GM19324 (cell line): ENCODE measurements at regions not wholly inside any gene's neighbourhood (a gene's known extent, or its start where the extent isn't known, plus 50 kb on each side); places are given as distances from the start of the nearest gene placed in this dataset.

Experiments used
- ATAC-seq: cut with Tn5 transposase; IDR thresholded peaks from one replicate; pipeline ENCODE4 v1.9.1; 2021; ENCODE audit warnings: mild to moderate bottlenecking, moderate library complexity; ENCODE audit not compliant: unreplicated experiment, low FRiP score

DNA sequence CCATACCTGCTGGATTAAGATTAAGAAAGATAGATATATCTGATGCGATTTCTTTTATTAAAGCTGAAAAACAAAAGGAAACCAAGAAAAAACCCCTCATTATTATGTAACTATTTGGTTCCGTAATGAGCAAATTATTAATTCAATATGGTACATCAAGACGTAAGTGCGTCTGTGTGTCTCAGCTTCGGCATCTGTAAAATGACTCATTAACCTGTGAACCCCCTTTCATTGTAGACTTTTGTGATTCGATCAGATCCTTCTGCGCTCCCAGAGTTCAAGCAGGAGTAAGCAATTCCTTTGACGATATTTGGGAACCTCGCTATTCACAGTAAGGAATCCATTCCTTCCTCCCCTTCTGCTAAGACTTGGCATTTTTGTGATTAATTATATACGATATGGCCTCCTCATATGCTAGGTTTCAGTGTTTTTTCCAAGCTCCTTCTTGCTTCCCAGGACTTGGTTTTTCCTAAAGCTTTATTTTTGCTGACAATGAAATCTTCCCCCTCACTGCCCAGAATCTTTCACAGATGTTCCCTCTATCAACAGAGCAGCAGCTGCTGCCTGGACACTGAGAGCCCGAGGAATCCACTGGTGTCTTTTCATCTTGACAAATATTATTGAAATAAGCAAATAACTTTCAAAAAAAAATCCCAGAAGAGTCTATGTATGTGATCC is 171.7 kb upstream of the CELF2 start:
- no peak for ATAC-seq

DNA sequence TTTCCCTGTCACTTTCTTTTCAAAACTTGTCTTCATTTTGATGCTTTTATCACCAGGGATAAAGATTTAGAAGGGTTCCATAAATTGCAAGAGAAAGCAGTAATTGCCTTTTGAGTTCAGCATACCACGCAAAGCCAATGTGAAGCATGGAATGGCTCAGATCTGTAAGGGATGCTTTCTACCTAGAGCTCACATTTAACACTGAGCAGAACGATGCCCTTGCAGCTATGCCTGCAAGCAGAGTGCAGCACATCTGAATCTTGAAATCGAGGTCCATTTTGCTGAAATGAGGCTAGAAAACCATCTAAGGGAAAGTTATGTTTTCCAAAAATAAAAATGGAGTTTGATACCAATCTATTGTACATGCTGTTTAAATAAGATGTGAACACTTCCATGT is 171.2 kb upstream of the CELF2 start:
- ATAC-seq = no peak

- no peak for ATAC-seq
These were observed 170.3 kb upstream of the CELF2 start for GRCh38 chr10:10847387-10847786.

- ATAC-seq = no peak
These were observed 169.1 kb upstream of the CELF2 start for GRCh38 chr10:10848488-10849111.

- no peak for ATAC-seq
These were observed 168.4 kb upstream of the CELF2 start for GRCh38 chr10:10849306-10849705.

- ATAC-seq = no peak
These were observed 167.5 kb upstream of the CELF2 start for GRCh38 chr10:10850214-10850613.

- ATAC-seq = no peak
These were observed 165.2 kb upstream of the CELF2 start for GRCh38 chr10:10852464-10852863.

DNA sequence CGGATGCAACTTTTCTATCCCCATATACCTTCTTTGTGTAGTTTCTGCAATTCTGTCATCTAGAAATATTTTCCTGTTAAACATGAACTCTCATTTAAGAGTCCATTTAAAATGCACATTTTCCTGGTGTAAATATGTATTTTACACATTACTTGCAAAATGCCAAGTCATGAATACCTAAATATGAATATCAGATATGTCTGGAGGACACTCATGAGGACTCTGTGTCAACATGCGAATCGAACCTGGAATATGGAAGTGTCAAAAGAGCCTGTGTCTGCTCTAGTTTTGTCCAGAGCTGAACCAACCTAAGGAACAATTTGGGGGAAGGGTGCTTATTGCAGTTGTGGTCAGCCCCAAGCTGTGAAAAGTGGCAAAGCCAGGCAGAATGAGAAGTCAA is 163.7 kb upstream of the CELF2 start:
- no peak for ATAC-seq

DNA sequence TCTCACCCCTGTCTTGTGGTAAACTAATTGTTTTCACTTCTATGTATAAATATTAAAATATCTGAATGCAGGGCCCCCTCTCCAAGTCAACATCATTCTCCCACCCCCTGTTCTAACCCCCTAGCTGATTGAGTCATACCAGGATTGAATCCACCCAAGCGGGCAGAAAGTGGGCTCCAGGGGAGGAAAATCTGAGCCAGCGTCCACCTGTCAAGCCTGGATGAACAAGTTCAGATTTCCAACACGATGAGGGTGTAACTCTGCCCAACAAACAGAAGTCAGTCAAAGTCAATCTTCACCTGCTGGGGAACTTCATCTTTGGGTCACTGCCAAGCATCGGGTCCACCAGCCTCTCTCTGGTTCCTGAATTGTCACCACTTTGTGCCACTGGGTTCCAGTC is 162.9 kb upstream of the CELF2 start:
- no peak for ATAC-seq

GRCh38 chr10:10855151-10855581 is 162.5 kb upstream of the CELF2 start:
- no peak for ATAC-seq

GRCh38 chr10:10860455-10860976 is 157.2 kb upstream of the CELF2 start:
- ATAC-seq = no peak

DNA sequence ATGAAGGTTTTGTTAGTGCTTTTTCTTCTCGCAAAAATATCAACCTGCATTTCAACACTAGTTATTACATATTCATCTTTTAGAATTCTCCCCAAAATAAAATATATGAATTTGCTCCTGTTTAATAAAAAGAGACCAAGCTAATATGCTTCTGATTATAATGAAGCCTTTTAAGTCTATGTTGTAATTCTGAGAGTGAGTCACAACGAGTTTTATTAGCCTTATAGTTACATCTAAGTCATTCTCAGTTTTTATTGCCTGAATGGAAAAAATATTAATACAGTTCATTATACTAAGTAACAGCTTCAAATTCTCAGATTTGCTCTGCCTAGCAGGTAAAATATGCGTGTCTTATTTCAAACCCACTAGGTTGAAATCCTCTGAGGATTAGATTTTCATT is 152.4 kb upstream of the CELF2 start:
- no peak for ATAC-seq

GRCh38 chr10:10865913-10866312 is 151.8 kb upstream of the CELF2 start:
- no peak for ATAC-seq

GRCh38 chr10:10869592-10869991 is 148.1 kb upstream of the CELF2 start:
- no peak for ATAC-seq

DNA sequence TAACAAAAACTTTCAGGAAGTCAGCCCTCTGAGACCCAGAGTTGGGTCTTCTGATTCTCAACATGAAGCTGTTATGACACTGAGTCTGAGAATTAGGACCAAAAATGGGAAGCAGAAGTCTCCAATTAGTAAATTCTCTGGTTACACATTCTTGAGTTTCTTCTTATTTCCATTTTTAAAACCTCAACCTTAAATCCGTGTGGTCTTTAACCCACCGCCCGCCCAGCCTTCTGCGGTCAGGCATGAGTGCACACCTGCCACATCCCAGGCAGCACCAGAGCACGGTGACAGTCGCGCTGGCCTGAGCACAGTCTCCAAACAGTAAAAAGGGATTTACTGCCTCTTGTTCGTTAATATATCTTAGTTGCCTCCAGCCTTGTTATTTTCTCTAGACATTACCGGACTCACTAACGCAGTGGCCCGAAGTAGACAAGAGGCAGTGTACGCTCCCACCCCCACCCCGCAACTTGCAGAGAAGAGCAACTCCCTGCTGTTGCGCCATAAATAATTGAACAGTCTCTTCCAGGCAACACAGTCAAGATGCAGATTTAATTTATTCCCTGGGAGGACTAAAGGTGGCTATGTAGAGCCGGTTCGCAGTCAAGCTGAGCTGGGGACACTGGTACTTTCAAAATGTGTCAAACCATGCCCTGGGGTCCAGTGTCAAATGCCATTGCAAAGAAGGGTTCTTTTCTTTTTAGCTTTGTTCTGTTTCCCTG is 147.0 kb upstream of the CELF2 start:
- no peak for ATAC-seq

DNA sequence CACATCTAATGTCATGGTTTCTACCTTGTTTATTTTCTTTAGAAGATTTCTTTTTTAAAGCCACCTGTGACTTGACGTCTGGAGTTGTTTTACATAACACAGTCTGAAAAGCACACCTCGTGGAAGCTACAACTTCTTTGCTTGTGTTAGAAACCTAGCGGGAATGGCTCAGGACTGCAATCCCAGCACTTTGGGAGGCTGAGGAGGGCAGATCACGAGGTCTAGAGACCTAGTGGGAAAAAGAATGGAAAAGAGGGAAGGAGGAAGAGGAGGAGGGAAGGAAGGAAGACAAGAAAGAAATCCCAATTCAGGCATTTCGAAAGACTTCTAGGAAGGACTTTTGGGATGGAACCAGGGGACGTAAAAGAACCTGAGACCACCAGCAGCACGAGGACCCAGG is 146.3 kb upstream of the CELF2 start:
- ATAC-seq = no peak

DNA sequence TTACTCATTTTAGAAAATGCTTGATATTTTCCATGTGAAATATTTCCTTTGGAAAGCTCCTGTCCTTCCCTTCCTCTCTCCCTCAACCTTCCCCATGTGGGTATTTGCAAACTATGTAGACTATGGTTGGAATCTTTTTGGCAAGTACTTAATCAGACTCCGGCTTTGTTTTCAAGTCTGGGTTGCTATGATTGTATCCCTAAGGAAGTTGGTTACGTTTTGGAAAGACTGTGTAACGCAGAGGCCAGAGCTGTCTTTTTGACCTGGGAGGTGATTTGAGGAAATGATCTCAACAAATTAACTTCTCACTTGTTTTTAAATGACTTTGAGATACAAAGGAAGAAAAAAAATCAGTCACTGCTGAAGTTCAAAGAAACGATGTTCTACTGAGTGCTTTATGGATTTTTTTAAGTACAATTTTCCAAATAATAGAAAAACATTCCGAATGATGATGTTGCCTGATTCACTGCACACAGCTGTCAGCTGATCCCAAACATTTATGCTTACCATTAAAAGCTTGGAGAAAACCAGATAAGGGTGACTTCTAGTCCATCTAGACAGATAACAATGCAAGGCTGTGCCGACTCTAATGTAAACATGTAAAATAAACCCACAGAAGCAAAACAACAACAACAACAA is 145.5 kb upstream of the CELF2 start:
- ATAC-seq = no peak

DNA sequence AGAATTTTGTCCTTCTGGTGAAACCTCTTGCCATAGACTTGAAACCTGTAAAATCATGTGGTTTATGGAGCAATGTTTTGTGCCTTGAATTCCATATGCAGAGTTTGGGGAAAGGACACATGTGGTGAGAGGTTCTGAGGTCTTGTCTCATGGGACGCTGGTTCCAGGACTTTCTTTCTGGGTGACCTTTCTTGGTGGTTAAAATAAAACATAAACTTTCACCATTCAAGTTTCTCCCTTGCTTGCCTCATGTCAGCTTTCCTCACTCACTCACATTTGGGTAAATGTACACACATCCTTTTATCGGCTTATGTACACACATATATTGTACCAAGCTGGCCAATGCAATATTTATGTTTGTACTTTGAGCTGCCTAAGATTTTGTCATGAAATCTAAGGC is 144.9 kb upstream of the CELF2 start:
- ATAC-seq = no peak

DNA sequence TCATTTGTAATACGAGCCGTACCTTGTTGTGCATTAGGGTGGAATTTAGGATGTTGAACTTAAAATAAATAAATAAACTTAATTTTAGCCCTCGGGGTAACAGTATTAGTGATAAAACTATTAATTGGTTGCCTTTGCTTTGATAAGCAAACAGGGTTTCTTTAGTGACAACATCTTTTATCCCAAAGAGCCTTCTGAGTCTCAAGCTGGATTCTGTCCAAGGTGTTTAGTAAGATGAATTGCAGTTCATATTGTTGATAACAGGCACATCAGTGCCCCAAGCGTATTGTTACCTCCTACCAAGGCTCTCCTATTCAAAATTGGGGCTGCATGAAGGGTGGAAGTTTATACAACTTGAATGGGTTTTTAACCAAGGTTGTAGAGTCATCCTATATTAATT is 144.4 kb upstream of the CELF2 start:
- ATAC-seq = no peak

- no peak for ATAC-seq
These were observed 143.8 kb upstream of the CELF2 start for GRCh38 chr10:10873915-10874314.

DNA sequence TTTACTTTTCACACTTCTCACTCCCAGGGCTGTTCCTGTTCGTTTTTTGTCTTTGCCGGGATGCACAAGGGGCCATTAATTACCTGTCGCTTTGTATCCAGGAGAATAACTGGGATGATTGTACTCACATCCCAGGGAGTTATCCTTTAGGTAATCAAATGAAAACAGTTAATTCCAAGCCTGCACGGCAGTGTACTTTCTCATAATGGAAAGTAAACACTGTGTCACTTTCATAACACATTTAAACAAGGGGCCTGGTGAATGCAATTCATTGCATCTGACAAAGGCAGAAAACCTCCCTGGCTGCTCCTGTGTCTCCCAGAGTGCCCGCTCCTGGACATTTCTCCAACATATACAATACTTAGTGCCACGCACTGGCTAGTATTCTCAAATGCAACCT is 138.7 kb upstream of the CELF2 start:
- no peak for ATAC-seq
